CD4-positive, CD25-positive, alpha-beta regulatory T cell (primary cell): ENCODE measurements at regions not wholly inside any gene's neighbourhood (a gene's known extent, or its start where the extent isn't known, plus 50 kb on each side); places are given as distances from the start of the nearest gene placed in this dataset.
A peak's percentile ranks its signal among the peaks of the same experiment; 100 is the strongest.

ENCODE experiments used
- ATAC-seq, 2 donors: fragments of 150-1000 bp; cut with Tn5 transposase; one replicate each; pipeline ENCODE4 v1.10.0; 2021; ENCODE audit warnings: low read depth in 2 of 2, moderate number of reproducible peaks in 2 of 2, moderate library complexity in 1 of 2
- DNase-seq, 3 donors: peaks; one replicate each; pipeline versions ENCODE4 v3.0.0 to v3.0.0-alpha.2; 2012 to 2022; ENCODE audit warnings: mixed read lengths in 1 of 3
- H3K27ac ChIP-seq: one replicate; pipeline ENCODE4 v1.7.0; 2013; ENCODE audit warnings: mild to moderate bottlenecking, low read length; ENCODE audit not compliant: insufficient read depth, poor library complexity, severe bottlenecking
- H3K27me3 ChIP-seq: one replicate; pipeline ENCODE4 v1.7.0; 2013; ENCODE audit warnings: low read length; ENCODE audit not compliant: control insufficient read depth, insufficient read depth
- H3K36me3 ChIP-seq: one replicate; pipeline ENCODE4 v1.7.0; 2013; ENCODE audit warnings: mild to moderate bottlenecking, low read length, moderate library complexity; ENCODE audit not compliant: control insufficient read depth, insufficient read depth
- H3K4me1 ChIP-seq: 2 replicates; pipeline ENCODE4 v1.7.0; 2013; ENCODE audit warnings: mild to moderate bottlenecking, low read length; ENCODE audit not compliant: insufficient read depth, control insufficient read depth, poor library complexity, severe bottlenecking
- H3K4me3 ChIP-seq: one replicate; pipeline ENCODE4 v1.7.0; 2013; ENCODE audit warnings: low read depth, mild to moderate bottlenecking, low read length, moderate library complexity
- H3K9me3 ChIP-seq, 2 experiments: 1 replicate in 1 of 2; 2 replicates in 1 of 2; pipeline ENCODE4 v1.7.0; 2013; ENCODE audit warnings: low read length in 2 of 2, mild to moderate bottlenecking in 1 of 2, moderate library complexity in 1 of 2; ENCODE audit not compliant: control insufficient read depth in 2 of 2
- H3K27ac Mint-ChIP-seq, 3 donors: one replicate each; pipeline ENCODE4 v1.8.0; 2020 to 2022; ENCODE audit warnings: mild to moderate bottlenecking in 3 of 3, mixed read lengths in 3 of 3, moderate library complexity in 2 of 3
- H3K27me3 Mint-ChIP-seq: one replicate; pipeline ENCODE4 v1.8.0; 2022; ENCODE audit warnings: mild to moderate bottlenecking, mixed read lengths
- H3K36me3 Mint-ChIP-seq: one replicate; pipeline ENCODE4 v1.8.0; 2020; ENCODE audit warnings: mixed read lengths
- H3K4me1 Mint-ChIP-seq, 4 donors: one replicate each; pipeline ENCODE4 v1.8.0; 2020 to 2022; ENCODE audit warnings: mixed read lengths in 4 of 4, mild to moderate bottlenecking in 1 of 4
- H3K4me3 Mint-ChIP-seq, 4 donors: one replicate each; pipeline ENCODE4 v1.8.0; 2020 to 2022; ENCODE audit warnings: mild to moderate bottlenecking in 4 of 4, mixed read lengths in 4 of 4, moderate library complexity in 3 of 4
- H3K9me3 Mint-ChIP-seq, 7 donors: one replicate each; pipeline ENCODE4 v1.8.0; 2020 to 2022; ENCODE audit warnings: mixed read lengths in 7 of 7, mild to moderate bottlenecking in 3 of 7, moderate library complexity in 2 of 7

- Mint-ChIP-seq H3K36me3 (peaks cover 6% of the 10 kb centered on the region), H3K27me3 (no peaks in the 10 kb centered on the region), H3K9me3 (peaks cover 0 to 4% (median 0%) of the 10 kb centered on the region in 7 donors), H3K4me1 (peaks cover 7 to 28% (median 16%) of the 10 kb centered on the region in 4 donors), H3K27ac (peak overlapping the region in 2 of 3 donors; percentile 85 to 96), H3K4me3 (peak overlapping the region in 2 of 4 donors; percentile 4 to 62)
- no peak overlapping the region for H3K4me3 ChIP-seq
- peaks cover 12% of the 10 kb centered on the region for H3K4me1 ChIP-seq
- ATAC-seq: no peak
- no peak for DNase-seq
- no peaks in the 10 kb centered on the region for H3K27me3 ChIP-seq
- no peak overlapping the region for H3K27ac ChIP-seq
- H3K36me3 ChIP-seq: no peaks in the 10 kb centered on the region
- H3K9me3 ChIP-seq: no peaks in the 10 kb centered on the region
Measured at GRCh38 chr1:59018446-59018845, 234.6 kb upstream of the JUN start.

- Histone ChIP-seq H3K27ac (no peak overlapping the region), H3K4me1 (peaks cover 12% of the 10 kb centered on the region), H3K27me3 (no peaks in the 10 kb centered on the region), H3K9me3 (no peaks in the 10 kb centered on the region), H3K36me3 (no peaks in the 10 kb centered on the region), H3K4me3 (no peak overlapping the region)
- peaks cover 7 to 28% (median 16%) of the 10 kb centered on the region in 4 donors for H3K4me1 Mint-ChIP-seq
- peak overlapping the region in 2 of 4 donors; percentile 4 to 62 for H3K4me3 Mint-ChIP-seq
- ATAC-seq: no peak
- H3K27ac Mint-ChIP-seq: peak overlapping the region in 2 of 3 donors; percentile 85 to 96
- no peaks in the 10 kb centered on the region for H3K27me3 Mint-ChIP-seq
- peaks cover 0 to 4% (median 0%) of the 10 kb centered on the region in 7 donors for H3K9me3 Mint-ChIP-seq
- peaks cover 6% of the 10 kb centered on the region for H3K36me3 Mint-ChIP-seq
- DNase-seq: no peak
Measured at GRCh38 chr1:59018860-59019259, 235.0 kb upstream of the JUN start.

- H3K4me1 ChIP-seq: peaks cover 12% of the 10 kb centered on the region
- H3K27ac ChIP-seq: peak overlapping the region; percentile 77
- H3K27me3 ChIP-seq: no peaks in the 10 kb centered on the region
- peak overlapping the region; percentile 90 for H3K4me3 ChIP-seq
- peak overlapping the region; percentile 95 to 97 (median 96) for H3K27ac Mint-ChIP-seq
- H3K36me3 Mint-ChIP-seq: peaks cover 6% of the 10 kb centered on the region
- peaks cover 2% of the 10 kb centered on the region for H3K36me3 ChIP-seq
- no peaks in the 10 kb centered on the region for H3K9me3 ChIP-seq
- peak; percentile 22 to 90 (median 59) for DNase-seq
- H3K9me3 Mint-ChIP-seq: peaks cover 0 to 4% (median 0%) of the 10 kb centered on the region in 7 donors
- H3K4me3 Mint-ChIP-seq: peak overlapping the region; percentile 79 to 92 (median 84)
- ATAC-seq: peak; percentile 92 to 98
- H3K27me3 Mint-ChIP-seq: no peaks in the 10 kb centered on the region
- peaks cover 7 to 28% (median 16%) of the 10 kb centered on the region in 4 donors for H3K4me1 Mint-ChIP-seq
Measured at GRCh38 chr1:59020151-59020997, 236.5 kb upstream of the JUN start.

- no peak overlapping the region for H3K4me3 Mint-ChIP-seq
- peaks cover 0 to 4% (median 0%) of the 10 kb centered on the region in 7 donors for H3K9me3 Mint-ChIP-seq
- H3K27me3 Mint-ChIP-seq: no peaks in the 10 kb centered on the region
- no peak for ATAC-seq
- no peaks in the 10 kb centered on the region for H3K9me3 ChIP-seq
- peaks cover 12% of the 10 kb centered on the region for H3K4me1 ChIP-seq
- DNase-seq: no peak
- peaks cover 2% of the 10 kb centered on the region for H3K36me3 ChIP-seq
- peaks cover 7 to 30% (median 18%) of the 10 kb centered on the region in 4 donors for H3K4me1 Mint-ChIP-seq
- H3K36me3 Mint-ChIP-seq: peaks cover 6% of the 10 kb centered on the region
- H3K4me3 ChIP-seq: no peak overlapping the region
- no peak overlapping the region for H3K27ac ChIP-seq
- no peaks in the 10 kb centered on the region for H3K27me3 ChIP-seq
- H3K27ac Mint-ChIP-seq: no peak overlapping the region
Measured at GRCh38 chr1:59022199-59022598, 238.4 kb upstream of the JUN start.

- no peak overlapping the region for H3K27ac Mint-ChIP-seq
- no peak for DNase-seq
- no peaks in the 10 kb centered on the region for H3K27me3 Mint-ChIP-seq
- Histone ChIP-seq H3K9me3 (no peaks in the 10 kb centered on the region), H3K27me3 (no peaks in the 10 kb centered on the region), H3K27ac (no peak overlapping the region), H3K4me1 (peaks cover 12% of the 10 kb centered on the region), H3K36me3 (peaks cover 2% of the 10 kb centered on the region), H3K4me3 (no peak overlapping the region)
- H3K9me3 Mint-ChIP-seq: peaks cover 0 to 4% (median 0%) of the 10 kb centered on the region in 7 donors
- peaks cover 7 to 30% (median 18%) of the 10 kb centered on the region in 4 donors for H3K4me1 Mint-ChIP-seq
- no peak for ATAC-seq
- peak overlapping the region in 2 of 4 donors; percentile 8 to 55 for H3K4me3 Mint-ChIP-seq
- H3K36me3 Mint-ChIP-seq: peaks cover 6% of the 10 kb centered on the region
Measured at GRCh38 chr1:59022799-59023198, 239.0 kb upstream of the JUN start.

GRCh38 chr1:59025201-59025600 lies 241.4 kb upstream of the JUN start:
- Mint-ChIP-seq H3K27ac (no peak overlapping the region), H3K9me3 (no peaks in the 10 kb centered on the region), H3K36me3 (no peaks in the 10 kb centered on the region), H3K4me1 (peaks cover 2 to 15% (median 11%) of the 10 kb centered on the region in 4 donors), H3K27me3 (no peaks in the 10 kb centered on the region), H3K4me3 (no peak overlapping the region)
- H3K27ac ChIP-seq: no peak overlapping the region
- DNase-seq (no peak), ATAC-seq (no peak)
- H3K36me3 ChIP-seq: peaks cover 2% of the 10 kb centered on the region
- H3K27me3 ChIP-seq: no peaks in the 10 kb centered on the region
- H3K9me3 ChIP-seq: no peaks in the 10 kb centered on the region
- H3K4me3 ChIP-seq: no peak overlapping the region
- H3K4me1 ChIP-seq: peaks cover 3% of the 10 kb centered on the region

- H3K4me3 Mint-ChIP-seq: no peak overlapping the region
- no peaks in the 10 kb centered on the region for H3K27me3 ChIP-seq
- no peaks in the 10 kb centered on the region for H3K9me3 ChIP-seq
- H3K27ac Mint-ChIP-seq: no peak overlapping the region
- no peak overlapping the region for H3K4me3 ChIP-seq
- ATAC-seq (no peak), DNase-seq (no peak)
- peaks cover 0 to 7% (median 4%) of the 10 kb centered on the region in 4 donors for H3K4me1 Mint-ChIP-seq
- H3K36me3 ChIP-seq: peaks cover 2% of the 10 kb centered on the region
- no peaks in the 10 kb centered on the region for H3K4me1 ChIP-seq
- no peaks in the 10 kb centered on the region for H3K36me3 Mint-ChIP-seq
- H3K27me3 Mint-ChIP-seq: no peaks in the 10 kb centered on the region
- H3K9me3 Mint-ChIP-seq: no peaks in the 10 kb centered on the region
- H3K27ac ChIP-seq: no peak overlapping the region
Measured at GRCh38 chr1:59025898-59026426, 242.1 kb upstream of the JUN start.
